Uterus (tissue), 3 donors: ENCODE measurements at regions not wholly inside any gene's neighbourhood (a gene's known extent, or its start where the extent isn't known, plus 50 kb on each side); places are given as distances from the start of the nearest gene placed in this dataset.

Experiments
- DNase-seq, 2 donors: peaks; one replicate each; pipeline ENCODE4 v3.0.0-alpha.2; 2019 to 2020
- H3K27ac ChIP-seq, 2 donors: fragments of 200-600 bp; sonication (generic); 1 replicate in 1 of 2; 2 replicates in 1 of 2; pipeline ENCODE4 v1.5.1; 2016 to 2018
- H3K27me3 ChIP-seq, 2 donors: fragments of 200-600 bp; sonication (generic); one replicate each; pipeline ENCODE4 v1.5.1; 2018 to 2019; ENCODE audit warnings: control low read depth in 1 of 2
- H3K36me3 ChIP-seq, 2 donors: fragments of 200-600 bp; sonication (generic); one replicate each; pipeline ENCODE4 v1.5.1; 2019; ENCODE audit warnings: control low read depth in 1 of 2
- H3K4me1 ChIP-seq, 2 donors: fragments of 200-600 bp; sonication (generic); one replicate each; pipeline ENCODE4 v1.5.1; 2018 to 2019; ENCODE audit warnings: control low read depth in 1 of 2
- H3K4me3 ChIP-seq, 2 donors: fragments of 200-600 bp; sonication (generic); 1 replicate in 1 of 2; 2 replicates in 1 of 2; pipeline ENCODE4 v1.5.1; 2018 to 2019; ENCODE audit warnings: mild to moderate bottlenecking in 1 of 2
- H3K9me3 ChIP-seq, 2 donors: fragments of 200-600 bp; sonication (generic); one replicate each; pipeline ENCODE4 v1.5.1; 2019; ENCODE audit warnings: control low read depth in 1 of 2
- CTCF ChIP-seq, 4 experiments: fragments of 200-600 bp in 2 of 4; fragments of 450-650 bp in 2 of 4; sonication (generic) in 2 of 4; IDR thresholded peaks; one replicate each; pipeline ENCODE4 v1.5.1; 2016 to 2019; ENCODE audit warnings: antibody characterized with exemption in 4 of 4, mild to moderate bottlenecking in 2 of 4, moderate library complexity in 1 of 4
- POLR2A ChIP-seq, 2 donors: fragments of 450-650 bp; IDR thresholded peaks; one replicate each; pipeline ENCODE4 v1.6.1; 2016; ENCODE audit warnings: antibody characterized with exemption in 2 of 2, mild to moderate bottlenecking in 1 of 2, moderate library complexity in 1 of 2
- intact Hi-C: fragments of 100-400 bp; cut with DNase I; formaldehyde crosslinking; loops from one replicate; pipeline ENCODE4 v1.15.1; 2023; ENCODE audit warnings: low total_unique reads
- donor health status: DM: yes; HTN: yes; CAD: no.

- Histone ChIP-seq H3K27me3 (no peaks in the 10 kb centered on the region), H3K27ac (no peak overlapping the region), H3K9me3 (no peaks in the 10 kb centered on the region), H3K36me3 (no peaks in the 10 kb centered on the region), H3K4me3 (no peak overlapping the region), H3K4me1 (no peaks in the 10 kb centered on the region)
- intact Hi-C loops = no loop called here
- DNase-seq = no peak
- TF ChIP-seq POLR2A (IDR thresholded peaks at IDR 0.05) = no peak
- no peak for TF ChIP-seq CTCF (IDR thresholded peaks at IDR 0.05)
Observed at GRCh38 chr5:162796507-162796906, 640.9 kb upstream of the CCNG1 start.

GRCh38 chr5:162800301-162800700 is 637.1 kb upstream of the CCNG1 start:
- Histone ChIP-seq H3K4me3 (no peak overlapping the region), H3K4me1 (no peaks in the 10 kb centered on the region), H3K27me3 (no peaks in the 10 kb centered on the region), H3K36me3 (no peaks in the 10 kb centered on the region), H3K27ac (no peak overlapping the region), H3K9me3 (no peaks in the 10 kb centered on the region)
- DNase-seq = no peak
- intact Hi-C loops = no loop called here
- TF ChIP-seq POLR2A (IDR thresholded peaks at IDR 0.05) = no peak
- no peak for TF ChIP-seq CTCF (IDR thresholded peaks at IDR 0.05)

- DNase-seq = no peak
- Histone ChIP-seq H3K27me3 (no peaks in the 10 kb centered on the region), H3K4me3 (no peak overlapping the region), H3K27ac (no peak overlapping the region), H3K36me3 (no peaks in the 10 kb centered on the region), H3K4me1 (no peaks in the 10 kb centered on the region), H3K9me3 (no peaks in the 10 kb centered on the region)
- TF ChIP-seq POLR2A (IDR thresholded peaks at IDR 0.05) (no peak), CTCF (IDR thresholded peaks at IDR 0.05) (no peak)
- intact Hi-C loops = no loop called here
Observed at GRCh38 chr5:162801235-162801634, 636.2 kb upstream of the CCNG1 start.

GRCh38 chr5:162806195-162806594 is 631.2 kb upstream of the CCNG1 start:
- H3K27ac ChIP-seq = no peak overlapping the region
- intact Hi-C loops = no loop called here
- DNase-seq = no peak
- no peaks in the 10 kb centered on the region for H3K4me1 ChIP-seq
- H3K4me3 ChIP-seq = no peak overlapping the region
- no peak for TF ChIP-seq POLR2A (IDR thresholded peaks at IDR 0.05)
- TF ChIP-seq CTCF (IDR thresholded peaks at IDR 0.05) = no peak
- H3K27me3 ChIP-seq = no peaks in the 10 kb centered on the region
- no peaks in the 10 kb centered on the region for H3K9me3 ChIP-seq
- no peaks in the 10 kb centered on the region for H3K36me3 ChIP-seq

GRCh38 chr5:162811071-162811470 is 626.3 kb upstream of the CCNG1 start:
- Histone ChIP-seq H3K27me3 (no peaks in the 10 kb centered on the region), H3K9me3 (no peaks in the 10 kb centered on the region), H3K27ac (no peak overlapping the region), H3K4me3 (no peak overlapping the region), H3K4me1 (no peaks in the 10 kb centered on the region), H3K36me3 (no peaks in the 10 kb centered on the region)
- TF ChIP-seq CTCF (IDR thresholded peaks at IDR 0.05) = no peak
- no peak for TF ChIP-seq POLR2A (IDR thresholded peaks at IDR 0.05)
- no peak for DNase-seq
- intact Hi-C loops = no loop called here
